Gastrocnemius medialis (tissue), 4 donors: ENCODE measurements at regions not wholly inside any gene's neighbourhood (a gene's known extent, or its start where the extent isn't known, plus 50 kb on each side); places are given as distances from the start of the nearest gene placed in this dataset.
A peak's percentile ranks its signal among the peaks of the same experiment; 100 is the strongest.

Experiments used
- ATAC-seq, 2 donors: fragments of 150-250 bp; one replicate each; pipeline ENCODE4 v1.9.1; 2016
- DNase-seq, 2 donors: peaks; one replicate each; pipeline ENCODE4 v3.0.0-alpha.2; 2019
- H3K27ac ChIP-seq, 4 donors: fragments of 200-600 bp; sonication (generic); 1 replicate in 1 of 4; 2 replicates in 3 of 4; pipeline ENCODE4 v1.5.1; 2016 to 2018; ENCODE audit warnings: mild to moderate bottlenecking in 2 of 4, moderate library complexity in 1 of 4
- H3K27me3 ChIP-seq, 3 donors: fragments of 200-600 bp; sonication (generic) in 2 of 3; 1 replicate in 1 of 3; 2 replicates in 2 of 3; pipeline versions ENCODE4 v1.5.1 to v1.6.0; 2016 to 2019; ENCODE audit warnings: mild to moderate bottlenecking in 1 of 3, moderate library complexity in 1 of 3
- H3K36me3 ChIP-seq, 2 donors: fragments of 200-600 bp; sonication (generic) in 1 of 2; one replicate each; pipeline ENCODE4 v1.5.1; 2017 to 2018
- H3K4me1 ChIP-seq, 2 donors: fragments of 200-600 bp; sonication (generic) in 1 of 2; one replicate each; pipeline ENCODE4 v1.5.1; 2016 to 2017; ENCODE audit warnings: mild to moderate bottlenecking in 2 of 2
- H3K4me3 ChIP-seq, 4 donors: fragments of 200-600 bp; sonication (generic) in 3 of 4; 1 replicate in 1 of 4; 2 replicates in 3 of 4; pipeline ENCODE4 v1.5.1; 2016 to 2019; ENCODE audit warnings: mild to moderate bottlenecking in 2 of 4
- H3K9me3 ChIP-seq, 3 donors: fragments of 200-600 bp; sonication (generic) in 2 of 3; 1 replicate in 1 of 3; 2 replicates in 2 of 3; pipeline ENCODE4 v1.5.1; 2016 to 2019
- CTCF ChIP-seq, 5 experiments: fragments of 450-650 bp in 3 of 5; fragments of 200-600 bp in 2 of 5; sonication (generic) in 2 of 5; IDR thresholded peaks in 4 of 5; conservative IDR thresholded peaks in 1 of 5; 1 replicate in 4 of 5; 2 replicates in 1 of 5; pipeline ENCODE4 v1.5.1; 2016 to 2019; ENCODE audit warnings: antibody characterized with exemption in 5 of 5, mild to moderate bottlenecking in 3 of 5, moderate library complexity in 3 of 5
- POLR2A ChIP-seq, 2 donors: fragments of 450-650 bp; IDR thresholded peaks; one replicate each; pipeline ENCODE4 v1.6.1; 2017; ENCODE audit warnings: antibody characterized with exemption in 2 of 2, mild to moderate bottlenecking in 2 of 2, moderate library complexity in 2 of 2
- in situ Hi-C, 4 donors: fragments of 200-750 bp; cut with MboI; loops; one replicate each; pipeline versions ENCODE4 v1.15.0 to v1.8.0; 2017; ENCODE audit warnings: low sequenced_read_pairs in 4 of 4
- intact Hi-C: fragments of 100-400 bp; cut with DNase I; formaldehyde crosslinking; loops from one replicate; pipeline ENCODE4 v1.15.1; 2023; ENCODE audit warnings: low total_unique reads

GRCh38 chr6:160931378-160932310 is 59.9 kb upstream of the MAP3K4 start:
- Histone ChIP-seq H3K9me3 (no peaks in the 10 kb centered on the region), H3K27me3 (peaks cover 0 to 19% (median 4%) of the 10 kb centered on the region in 3 donors), H3K27ac (no peak overlapping the region), H3K36me3 (no peaks in the 10 kb centered on the region), H3K4me3 (peak overlapping the region; percentile 43 to 64 (median 49)), H3K4me1 (peaks cover 0 to 6% of the 10 kb centered on the region in 2 donors)
- ATAC-seq: no peak
- TF ChIP-seq CTCF (IDR thresholded peaks at IDR 0.05 in 4 of 5, conservative IDR thresholded peaks at IDR 0.05 in 1 of 5): no peak
- no peak for TF ChIP-seq POLR2A (IDR thresholded peaks at IDR 0.05)
- in situ Hi-C loops: loop anchor here in 2 of 4 donors (5.0 kb wide), 1 partner anchor 441 kb away; no protein-coding TSS in a partner anchor
- intact Hi-C loops: loop anchor here (2.0 kb wide), 1 partner anchor 61 kb away; no protein-coding TSS in a partner anchor
- DNase-seq: no peak

- H3K27me3 ChIP-seq: peaks cover 0 to 19% (median 8%) of the 10 kb centered on the region in 3 donors
- in situ Hi-C loops: loop anchor here in 2 of 4 donors (5.0 kb wide), 1 partner anchor 439 kb away; no protein-coding TSS in a partner anchor
- no peaks in the 10 kb centered on the region for H3K36me3 ChIP-seq
- ATAC-seq: no peak
- peaks cover 0 to 6% of the 10 kb centered on the region in 2 donors for H3K4me1 ChIP-seq
- H3K4me3 ChIP-seq: no peak overlapping the region
- no peak for TF ChIP-seq POLR2A (IDR thresholded peaks at IDR 0.05)
- TF ChIP-seq CTCF (IDR thresholded peaks at IDR 0.05 in 4 of 5, conservative IDR thresholded peaks at IDR 0.05 in 1 of 5): no peak
- no peak overlapping the region for H3K27ac ChIP-seq
- H3K9me3 ChIP-seq: no peaks in the 10 kb centered on the region
- intact Hi-C loops: no loop called here
- DNase-seq: no peak
Measured at GRCh38 chr6:160933256-160933655, 58.3 kb upstream of the MAP3K4 start.

GRCh38 chr6:160934157-160934556 is 57.4 kb upstream of the MAP3K4 start:
- ATAC-seq (no peak), DNase-seq (no peak)
- peaks cover 0 to 17% (median 8%) of the 10 kb centered on the region in 3 donors for H3K27me3 ChIP-seq
- H3K27ac ChIP-seq: no peak overlapping the region
- peaks cover 0 to 6% of the 10 kb centered on the region in 2 donors for H3K4me1 ChIP-seq
- no peak overlapping the region for H3K4me3 ChIP-seq
- H3K36me3 ChIP-seq: no peaks in the 10 kb centered on the region
- no peaks in the 10 kb centered on the region for H3K9me3 ChIP-seq
- in situ Hi-C loops: loop anchor here in 2 of 4 donors (5.0 kb wide), 1 partner anchor 438 kb away; no protein-coding TSS in a partner anchor
- intact Hi-C loops: no loop called here
- TF ChIP-seq POLR2A (IDR thresholded peaks at IDR 0.05) (no peak), CTCF (IDR thresholded peaks at IDR 0.05 in 4 of 5, conservative IDR thresholded peaks at IDR 0.05 in 1 of 5) (no peak)

- intact Hi-C loops: no loop called here
- Histone ChIP-seq H3K9me3 (no peaks in the 10 kb centered on the region), H3K4me3 (no peak overlapping the region), H3K36me3 (no peaks in the 10 kb centered on the region), H3K27me3 (peaks cover 0 to 3% (median 0%) of the 10 kb centered on the region in 3 donors), H3K4me1 (no peaks in the 10 kb centered on the region), H3K27ac (no peak overlapping the region)
- TF ChIP-seq CTCF (IDR thresholded peaks at IDR 0.05 in 4 of 5, conservative IDR thresholded peaks at IDR 0.05 in 1 of 5) (no peak), POLR2A (IDR thresholded peaks at IDR 0.05) (no peak)
- ATAC-seq (no peak), DNase-seq (no peak)
- in situ Hi-C loops: no loop called here
Measured at GRCh38 chr6:160940197-160940596, 51.4 kb upstream of the MAP3K4 start.
